Coronary artery (tissue), 2 donors: ENCODE measurements at regions not wholly inside any gene's neighbourhood (a gene's known extent, or its start where the extent isn't known, plus 50 kb on each side); places are given as distances from the start of the nearest gene placed in this dataset.

Experiments
- DNase-seq: peaks from one replicate; pipeline ENCODE4 v3.0.0-alpha.2; 2017; ENCODE audit warnings: low spot score
- H3K27ac ChIP-seq, 2 donors: fragments of 200-600 bp; sonication (generic); one replicate each; pipeline ENCODE4 v1.5.1; 2016 to 2019
- H3K4me3 ChIP-seq: fragments of 200-600 bp; sonication (generic); 2 replicates; pipeline ENCODE4 v1.5.1; 2016; ENCODE audit warnings: mild to moderate bottlenecking, moderate library complexity
- TF ChIP-seq, protein P1 (sequence below): fragments of 200-600 bp; sonication (generic); IDR thresholded peaks from one replicate; pipeline ENCODE4 v1.5.1; 2019; ENCODE audit warnings: antibody characterized with exemption

- Histone ChIP-seq H3K4me3 (no peak overlapping the region), H3K27ac (no peak overlapping the region)
- no peak for DNase-seq
- TF ChIP-seq, protein P1, sequence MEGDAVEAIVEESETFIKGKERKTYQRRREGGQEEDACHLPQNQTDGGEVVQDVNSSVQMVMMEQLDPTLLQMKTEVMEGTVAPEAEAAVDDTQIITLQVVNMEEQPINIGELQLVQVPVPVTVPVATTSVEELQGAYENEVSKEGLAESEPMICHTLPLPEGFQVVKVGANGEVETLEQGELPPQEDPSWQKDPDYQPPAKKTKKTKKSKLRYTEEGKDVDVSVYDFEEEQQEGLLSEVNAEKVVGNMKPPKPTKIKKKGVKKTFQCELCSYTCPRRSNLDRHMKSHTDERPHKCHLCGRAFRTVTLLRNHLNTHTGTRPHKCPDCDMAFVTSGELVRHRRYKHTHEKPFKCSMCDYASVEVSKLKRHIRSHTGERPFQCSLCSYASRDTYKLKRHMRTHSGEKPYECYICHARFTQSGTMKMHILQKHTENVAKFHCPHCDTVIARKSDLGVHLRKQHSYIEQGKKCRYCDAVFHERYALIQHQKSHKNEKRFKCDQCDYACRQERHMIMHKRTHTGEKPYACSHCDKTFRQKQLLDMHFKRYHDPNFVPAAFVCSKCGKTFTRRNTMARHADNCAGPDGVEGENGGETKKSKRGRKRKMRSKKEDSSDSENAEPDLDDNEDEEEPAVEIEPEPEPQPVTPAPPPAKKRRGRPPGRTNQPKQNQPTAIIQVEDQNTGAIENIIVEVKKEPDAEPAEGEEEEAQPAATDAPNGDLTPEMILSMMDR = no peak
Observed at GRCh38 chr2:23178396-23178795, 206.6 kb upstream of the KLHL29 start.

- Histone ChIP-seq H3K4me3 (no peak overlapping the region), H3K27ac (no peak overlapping the region)
- TF ChIP-seq, protein P1 = no peak
- DNase-seq = no peak
Observed at GRCh38 chr2:23183733-23184132, 201.2 kb upstream of the KLHL29 start.

DNA sequence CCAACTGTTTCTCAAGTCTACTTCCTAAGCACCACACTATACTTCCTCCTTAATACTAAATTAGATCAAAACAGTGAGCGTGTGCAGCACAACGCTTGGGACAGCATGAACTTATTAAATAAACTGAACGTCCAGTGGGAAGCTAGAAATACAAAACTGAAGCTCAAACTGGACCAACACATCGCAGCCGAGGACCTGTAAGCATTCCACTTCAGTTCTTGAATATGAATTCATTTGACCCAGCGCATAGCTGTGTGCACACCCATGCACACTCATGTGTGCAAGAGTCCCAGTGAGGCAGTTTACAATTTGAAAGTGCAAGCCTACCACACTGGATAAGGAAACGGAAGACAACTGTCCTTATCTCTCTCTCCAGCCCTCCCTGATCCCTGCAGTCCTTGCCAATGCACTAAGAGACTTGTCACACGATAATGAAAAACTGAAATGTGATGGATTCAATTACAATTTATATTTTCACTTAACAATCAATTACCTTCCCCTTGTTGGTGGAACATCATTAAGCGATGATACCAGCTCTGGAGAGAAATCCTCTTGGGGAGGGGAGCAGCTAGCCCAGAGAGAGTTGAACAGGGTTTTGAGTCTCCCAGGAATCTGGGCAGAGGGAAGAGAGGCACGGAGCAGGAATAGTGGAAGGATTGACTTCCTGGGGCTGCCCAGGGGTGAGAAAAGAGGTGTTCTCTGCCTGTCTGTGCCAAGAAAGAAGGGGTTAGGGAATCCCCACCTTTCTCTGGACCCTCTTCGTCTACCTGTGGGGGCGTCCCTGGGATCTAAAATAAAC lies 186.5 kb upstream of the KLHL29 start:
- DNase-seq = no peak
- no peak overlapping the region for H3K27ac ChIP-seq
- TF ChIP-seq, protein P1 = no peak
- H3K4me3 ChIP-seq = no peak overlapping the region

GRCh38 chr2:23199115-23199918 lies 185.7 kb upstream of the KLHL29 start:
- Histone ChIP-seq H3K4me3 (no peak overlapping the region), H3K27ac (no peak overlapping the region)
- TF ChIP-seq, protein P1 = no peak
- no peak for DNase-seq

DNA sequence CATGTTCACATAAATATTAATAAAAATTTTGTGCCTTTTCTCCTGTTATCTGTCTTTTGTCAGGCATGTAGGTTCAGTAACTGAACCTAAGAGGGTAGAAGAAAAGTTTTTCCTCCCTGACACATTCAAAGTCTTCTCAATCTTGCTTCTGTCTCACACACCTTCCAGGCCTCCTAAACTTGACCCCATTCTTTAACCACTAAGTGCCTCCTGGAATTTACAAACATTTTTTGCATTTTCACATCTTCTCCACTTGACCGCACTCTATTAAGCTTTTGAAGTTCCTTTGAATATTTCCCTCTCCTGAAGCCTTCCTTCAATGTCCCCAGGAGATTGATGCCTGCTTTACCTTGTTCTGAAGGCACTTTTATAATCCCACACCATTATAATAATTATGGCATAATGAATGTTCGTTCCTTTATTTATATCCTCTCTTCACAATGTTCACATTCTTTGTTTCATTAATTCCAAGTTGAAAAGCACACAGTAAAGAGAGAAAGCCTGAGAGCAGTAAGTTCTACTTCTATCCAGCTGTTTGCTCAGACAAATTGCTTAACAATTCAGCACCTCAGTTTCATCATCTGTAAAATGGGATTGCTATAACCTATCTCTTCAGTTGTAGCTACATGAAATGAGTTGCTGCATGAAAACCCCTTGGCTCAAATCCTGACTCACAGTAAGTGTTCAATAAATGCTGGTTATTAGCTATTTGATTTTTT lies 184.8 kb upstream of the KLHL29 start:
- TF ChIP-seq, protein P1 = no peak
- Histone ChIP-seq H3K27ac (no peak overlapping the region), H3K4me3 (no peak overlapping the region)
- DNase-seq = no peak

DNA sequence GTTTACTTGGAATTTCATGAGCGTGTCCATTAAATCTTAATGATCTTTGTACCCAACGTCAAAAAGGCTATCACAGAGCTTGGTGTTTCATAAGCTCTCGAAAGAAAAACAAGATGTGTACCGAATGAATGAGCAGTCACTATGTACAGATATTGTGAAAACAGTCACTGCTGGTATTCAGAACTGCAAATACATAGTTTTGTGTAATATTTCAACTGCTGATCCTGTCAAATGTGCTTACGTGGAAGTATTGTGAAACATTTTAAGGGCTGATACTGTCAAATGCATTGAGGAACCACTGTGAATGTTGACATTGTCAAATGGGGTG lies 184.2 kb upstream of the KLHL29 start:
- no peak overlapping the region for H3K4me3 ChIP-seq
- no peak for DNase-seq
- H3K27ac ChIP-seq = no peak overlapping the region
- TF ChIP-seq, protein P1 = no peak
